ENCODE measurements at regions not wholly inside any gene's neighbourhood (a gene's known extent, or its start where the extent isn't known, plus 50 kb on each side); places are given as distances from the start of the nearest gene placed in this dataset.
"Not testable (repeated sequence)": the region's sequence is repeated elsewhere in the genome, so short reads cannot be mapped to it uniquely, and the experiment has no call there.

DNA sequence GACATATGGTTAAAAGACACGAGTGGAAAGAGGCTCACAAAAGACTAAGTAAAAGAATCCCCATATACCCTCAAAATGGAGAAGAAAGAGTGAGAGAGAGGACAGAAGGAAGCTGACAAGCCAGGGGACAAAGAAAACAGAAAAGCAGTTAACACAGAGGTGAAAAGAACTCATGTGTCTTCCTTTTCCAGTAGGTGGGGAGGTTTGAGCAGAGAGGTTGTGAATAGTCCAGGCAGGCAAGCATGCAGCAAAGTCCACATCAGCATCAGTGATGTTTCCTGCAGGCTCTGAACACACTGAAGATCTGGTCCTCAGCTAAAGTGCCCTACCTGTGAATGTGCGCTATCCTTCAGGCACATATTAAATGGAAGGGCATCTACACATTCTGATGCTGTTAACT is 196.5 kb upstream of the IRAK1BP1 start:
- no peak for DNase-seq (ENCODE audit: low read depth)
- TF ChIP-seq, protein P1, sequence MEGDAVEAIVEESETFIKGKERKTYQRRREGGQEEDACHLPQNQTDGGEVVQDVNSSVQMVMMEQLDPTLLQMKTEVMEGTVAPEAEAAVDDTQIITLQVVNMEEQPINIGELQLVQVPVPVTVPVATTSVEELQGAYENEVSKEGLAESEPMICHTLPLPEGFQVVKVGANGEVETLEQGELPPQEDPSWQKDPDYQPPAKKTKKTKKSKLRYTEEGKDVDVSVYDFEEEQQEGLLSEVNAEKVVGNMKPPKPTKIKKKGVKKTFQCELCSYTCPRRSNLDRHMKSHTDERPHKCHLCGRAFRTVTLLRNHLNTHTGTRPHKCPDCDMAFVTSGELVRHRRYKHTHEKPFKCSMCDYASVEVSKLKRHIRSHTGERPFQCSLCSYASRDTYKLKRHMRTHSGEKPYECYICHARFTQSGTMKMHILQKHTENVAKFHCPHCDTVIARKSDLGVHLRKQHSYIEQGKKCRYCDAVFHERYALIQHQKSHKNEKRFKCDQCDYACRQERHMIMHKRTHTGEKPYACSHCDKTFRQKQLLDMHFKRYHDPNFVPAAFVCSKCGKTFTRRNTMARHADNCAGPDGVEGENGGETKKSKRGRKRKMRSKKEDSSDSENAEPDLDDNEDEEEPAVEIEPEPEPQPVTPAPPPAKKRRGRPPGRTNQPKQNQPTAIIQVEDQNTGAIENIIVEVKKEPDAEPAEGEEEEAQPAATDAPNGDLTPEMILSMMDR (IDR thresholded peaks at IDR 0.05; ENCODE audit: insufficient read depth, low read length): no peak
- H3K4me3 ChIP-seq (ENCODE audit: low read depth, low read length): no peak overlapping the region

DNA sequence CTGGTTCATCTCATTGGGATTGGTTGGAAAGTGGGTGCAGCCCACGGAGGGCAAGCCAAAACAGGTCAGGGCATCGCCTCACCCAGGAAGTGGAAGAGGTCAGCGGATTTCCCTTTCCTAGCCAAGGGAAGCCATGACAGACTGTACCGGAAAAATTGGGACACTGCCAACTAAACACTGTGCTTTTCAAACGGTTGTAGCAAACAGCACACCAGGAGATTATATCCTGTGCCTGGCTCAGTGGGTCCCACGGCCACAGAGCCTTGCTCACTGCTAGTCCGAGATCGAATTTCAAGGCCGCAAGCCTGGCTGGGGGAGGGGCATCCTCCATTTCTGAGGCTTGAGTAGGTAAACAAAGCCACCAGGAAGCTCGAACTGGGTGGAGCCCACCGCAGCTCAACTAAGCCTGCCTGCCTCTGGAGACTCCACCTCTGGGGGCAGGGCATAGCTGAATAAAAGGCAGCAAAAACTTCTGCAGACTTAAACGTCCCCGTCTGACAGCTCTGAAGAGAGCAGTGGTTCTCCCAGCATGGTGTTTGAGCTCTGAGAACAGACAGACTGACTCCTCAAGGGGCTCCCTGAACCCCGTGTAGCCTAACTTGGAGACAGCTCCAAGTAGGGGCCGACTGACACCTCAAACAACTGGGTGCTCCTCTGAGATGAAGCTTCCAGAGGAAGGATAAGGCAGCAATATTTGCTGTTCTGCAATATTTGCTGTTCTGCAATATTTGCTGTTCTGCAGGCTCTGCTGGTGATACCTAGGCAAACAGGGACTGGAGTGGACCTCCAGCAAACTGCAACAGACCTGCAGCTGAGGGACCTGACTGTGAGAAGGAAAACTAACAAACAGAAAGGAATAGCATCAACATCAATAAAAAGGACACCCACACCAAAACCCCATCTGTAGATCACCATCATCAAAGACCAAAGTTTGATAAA is 191.0 kb upstream of the IRAK1BP1 start:
- DNase-seq (ENCODE audit: low read depth); H3K4me3 ChIP-seq (ENCODE audit: low read depth, low read length): not testable (repeated sequence)

DNA sequence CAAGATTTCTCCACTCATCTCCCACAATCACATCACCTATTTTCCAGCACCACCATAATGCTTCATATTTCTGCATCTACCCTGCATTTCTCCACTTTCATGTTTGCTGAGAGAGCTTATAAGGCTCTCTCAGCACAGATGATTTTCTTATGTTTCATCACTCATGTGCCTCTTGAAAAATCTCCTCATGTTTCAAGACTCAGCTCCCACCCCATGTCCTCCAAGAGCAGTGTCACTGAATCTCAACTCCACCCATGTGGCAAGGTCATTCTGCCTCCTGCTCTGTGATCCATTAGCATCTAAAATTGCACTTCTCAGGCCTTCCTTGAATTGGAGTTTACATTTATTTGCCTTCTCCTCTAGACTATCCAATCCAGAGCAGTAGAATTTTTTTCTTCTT is 178.7 kb upstream of the IRAK1BP1 start:
- no peak overlapping the region for H3K4me3 ChIP-seq (ENCODE audit: low read depth, low read length)
- TF ChIP-seq, protein P1 (IDR thresholded peaks at IDR 0.05; ENCODE audit: insufficient read depth, low read length): no peak
- DNase-seq (ENCODE audit: low read depth): no peak

DNA sequence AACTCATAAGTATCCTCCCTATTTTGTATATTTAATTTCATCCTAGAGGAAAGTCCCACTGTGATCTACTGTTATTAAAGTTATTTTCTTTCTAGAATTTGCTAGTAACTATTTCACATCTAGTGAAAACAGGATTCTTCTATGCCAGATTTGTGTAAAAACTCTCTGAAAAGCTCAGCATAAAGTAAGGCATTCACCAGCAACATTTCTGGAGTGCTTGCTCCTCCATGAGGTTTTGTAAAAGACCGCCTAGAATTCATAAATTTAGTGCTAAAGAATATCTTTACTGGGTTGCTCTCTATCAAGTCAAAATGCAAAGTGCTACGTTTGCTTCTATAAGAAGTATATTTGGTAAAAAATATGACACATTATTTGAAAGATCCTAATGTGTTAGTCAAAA is 173.5 kb upstream of the IRAK1BP1 start:
- H3K4me3 ChIP-seq (ENCODE audit: low read depth, low read length): no peak overlapping the region
- TF ChIP-seq, protein P1 (IDR thresholded peaks at IDR 0.05; ENCODE audit: insufficient read depth, low read length): no peak
- DNase-seq (ENCODE audit: low read depth): peak; percentile 28

DNA sequence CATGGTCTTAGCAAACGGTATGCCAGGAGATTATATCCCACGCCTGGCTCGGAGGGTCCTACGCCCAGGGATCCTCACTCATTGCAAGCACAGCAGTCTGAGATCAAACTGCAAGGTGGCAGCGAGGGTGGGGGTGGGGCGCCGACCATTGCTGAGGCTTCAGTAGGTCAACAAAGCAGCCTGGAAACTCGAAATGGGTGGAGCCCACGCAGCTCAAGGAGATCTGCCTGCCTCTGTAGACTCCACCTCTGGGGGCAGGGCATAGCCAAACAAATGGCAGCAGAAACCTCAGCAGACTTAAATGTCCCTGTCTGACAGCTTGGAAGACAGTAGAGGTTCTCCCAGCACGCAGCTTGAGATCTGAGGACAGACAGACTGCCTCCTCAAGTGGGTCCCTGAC is 172.7 kb upstream of the IRAK1BP1 start:
- not testable (repeated sequence) for DNase-seq (ENCODE audit: low read depth); H3K4me3 ChIP-seq (ENCODE audit: low read depth, low read length)

DNA sequence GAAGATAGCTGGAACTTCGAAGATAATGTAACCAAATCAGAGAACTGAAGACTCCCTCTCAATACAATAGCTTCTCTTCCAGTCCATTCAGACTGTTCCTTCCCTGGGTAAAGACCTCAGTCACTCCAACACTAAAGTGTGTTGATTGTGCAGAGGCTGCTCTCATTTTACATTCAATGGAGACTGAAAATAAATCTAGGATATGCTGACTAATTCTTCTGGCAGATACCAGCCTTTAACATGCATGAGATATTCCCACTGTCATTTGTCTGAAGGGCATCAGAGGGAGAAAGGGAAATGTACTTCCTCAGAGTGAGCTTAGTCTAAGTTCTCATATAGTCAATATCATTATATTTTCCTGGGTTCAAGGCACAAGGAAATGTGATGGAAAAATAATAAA is 166.4 kb upstream of the IRAK1BP1 start:
- TF ChIP-seq, protein P1 (IDR thresholded peaks at IDR 0.05; ENCODE audit: insufficient read depth, low read length): no peak
- no peak overlapping the region for H3K4me3 ChIP-seq (ENCODE audit: low read depth, low read length)
- DNase-seq (ENCODE audit: low read depth): peak; percentile 16

DNA sequence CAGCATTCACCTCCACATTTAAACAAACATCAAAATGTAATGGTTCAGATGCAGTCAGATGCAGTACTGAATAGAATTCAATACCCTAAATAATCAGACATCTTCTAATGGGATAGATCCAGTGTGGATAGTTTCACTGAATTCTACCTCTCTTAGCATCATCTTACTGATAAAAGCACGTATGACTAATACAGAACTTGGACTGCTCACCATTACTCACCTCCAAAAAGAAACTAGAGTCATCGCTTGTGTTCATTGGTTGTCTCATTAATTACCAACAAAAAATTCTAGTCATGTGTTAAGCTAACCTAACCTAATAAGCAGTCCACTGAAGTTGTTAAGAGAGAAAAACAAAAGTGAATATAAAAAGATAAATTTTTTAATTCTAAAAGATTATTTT is 165.9 kb upstream of the IRAK1BP1 start:
- DNase-seq (ENCODE audit: low read depth): peak; percentile 62
- TF ChIP-seq, protein P1 (IDR thresholded peaks at IDR 0.05; ENCODE audit: insufficient read depth, low read length): no peak

DNA sequence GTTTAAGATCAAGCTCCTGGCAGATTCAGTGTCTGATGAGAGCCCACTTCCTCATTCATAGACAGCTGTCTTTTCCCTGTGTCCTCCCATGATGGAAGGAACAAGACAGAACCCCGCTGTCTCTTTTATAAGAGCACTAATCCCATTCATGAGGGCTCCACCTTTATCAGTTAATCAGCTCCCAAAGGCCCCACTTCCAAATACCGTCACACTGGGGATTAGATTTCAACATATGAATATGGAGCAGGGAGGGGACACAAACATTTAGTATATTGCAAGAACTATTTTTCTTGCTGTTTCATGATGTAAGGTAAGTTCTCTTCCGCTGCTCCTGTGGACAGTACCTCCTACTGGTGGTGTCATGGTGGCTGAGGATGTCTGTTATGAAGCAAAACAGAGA is 158.3 kb upstream of the IRAK1BP1 start:
- DNase-seq (ENCODE audit: low read depth): no peak
- TF ChIP-seq, protein P1 (IDR thresholded peaks at IDR 0.05; ENCODE audit: insufficient read depth, low read length): no peak
- no peak overlapping the region for H3K4me3 ChIP-seq (ENCODE audit: low read depth, low read length)

More for the DNA sequence above, 165.9 kb upstream of the IRAK1BP1 start:
- no peak overlapping the region for H3K4me3 ChIP-seq (ENCODE audit: low read depth, low read length)

Data from fibroblast of the aortic adventitia (primary cell).